ENCODE measurements at regions not wholly inside any gene's neighbourhood (a gene's known extent, or its start where the extent isn't known, plus 50 kb on each side); places are given as distances from the start of the nearest gene placed in this dataset.

- H3K27ac Mint-ChIP-seq (ENCODE audit: unreplicated experiment) = no peak overlapping the region
- H3K27me3 Mint-ChIP-seq (ENCODE audit: unreplicated experiment) = no peaks in the 10 kb centered on the region
- DNase-seq (ENCODE audit: extremely low spot score, unreplicated experiment) = no peak
- TF ChIP-seq CTCF (IDR thresholded peaks at IDR 0.05) = no peak
- no peak overlapping the region for H3K4me3 Mint-ChIP-seq (ENCODE audit: unreplicated experiment)
- peaks cover 3% of the 10 kb centered on the region for H3K9me3 Mint-ChIP-seq (ENCODE audit: unreplicated experiment)
- H3K36me3 Mint-ChIP-seq (ENCODE audit: unreplicated experiment) = no peaks in the 10 kb centered on the region
- H3K4me1 Mint-ChIP-seq (ENCODE audit: unreplicated experiment) = no peaks in the 10 kb centered on the region
Observed at GRCh38 chr1:82972841-82973553, 1025.9 kb downstream of the TTLL7 start.

- no peak overlapping the region for H3K27ac Mint-ChIP-seq (ENCODE audit: unreplicated experiment)
Observed at GRCh38 chr1:82969340-82969739, 1029.6 kb downstream of the TTLL7 start.

GRCh38 chr1:82962658-82963057, 1036.3 kb downstream of the TTLL7 start:
- DNase-seq (ENCODE audit: extremely low spot score, unreplicated experiment) = no peak
- Mint-ChIP-seq H3K36me3 (ENCODE audit: unreplicated experiment) (no peaks in the 10 kb centered on the region), H3K4me1 (ENCODE audit: unreplicated experiment) (peaks cover 12% of the 10 kb centered on the region), H3K9me3 (ENCODE audit: unreplicated experiment) (peaks cover 3% of the 10 kb centered on the region), H3K4me3 (ENCODE audit: unreplicated experiment) (no peak overlapping the region), H3K27me3 (ENCODE audit: unreplicated experiment) (no peaks in the 10 kb centered on the region), H3K27ac (ENCODE audit: unreplicated experiment) (no peak overlapping the region)
- TF ChIP-seq CTCF (IDR thresholded peaks at IDR 0.05) = no peak

More at GRCh38 chr1:82969340-82969739, 1029.6 kb downstream of the TTLL7 start:
- TF ChIP-seq CTCF (IDR thresholded peaks at IDR 0.05) = no peak
- Mint-ChIP-seq H3K4me3 (ENCODE audit: unreplicated experiment) (no peak overlapping the region), H3K4me1 (ENCODE audit: unreplicated experiment) (peaks cover 12% of the 10 kb centered on the region), H3K36me3 (ENCODE audit: unreplicated experiment) (no peaks in the 10 kb centered on the region), H3K9me3 (ENCODE audit: unreplicated experiment) (peaks cover 3% of the 10 kb centered on the region), H3K27me3 (ENCODE audit: unreplicated experiment) (no peaks in the 10 kb centered on the region)
- no peak for DNase-seq (ENCODE audit: extremely low spot score, unreplicated experiment)

- no peak for TF ChIP-seq CTCF (IDR thresholded peaks at IDR 0.05)
- DNase-seq (ENCODE audit: extremely low spot score, unreplicated experiment) = no peak
- Mint-ChIP-seq H3K27me3 (ENCODE audit: unreplicated experiment) (no peaks in the 10 kb centered on the region), H3K27ac (ENCODE audit: unreplicated experiment) (no peak overlapping the region), H3K9me3 (ENCODE audit: unreplicated experiment) (no peaks in the 10 kb centered on the region), H3K4me1 (ENCODE audit: unreplicated experiment) (peaks cover 4% of the 10 kb centered on the region), H3K36me3 (ENCODE audit: unreplicated experiment) (no peaks in the 10 kb centered on the region), H3K4me3 (ENCODE audit: unreplicated experiment) (no peak overlapping the region)
Observed at GRCh38 chr1:82950606-82951200, 1048.2 kb downstream of the TTLL7 start.

GRCh38 chr1:82948386-82948785, 1050.5 kb downstream of the TTLL7 start:
- H3K4me1 Mint-ChIP-seq (ENCODE audit: unreplicated experiment) = peaks cover 7% of the 10 kb centered on the region
- H3K4me3 Mint-ChIP-seq (ENCODE audit: unreplicated experiment) = no peak overlapping the region
- DNase-seq (ENCODE audit: extremely low spot score, unreplicated experiment) = no peak
- H3K36me3 Mint-ChIP-seq (ENCODE audit: unreplicated experiment) = no peaks in the 10 kb centered on the region
- TF ChIP-seq CTCF (IDR thresholded peaks at IDR 0.05) = no peak
- H3K27ac Mint-ChIP-seq (ENCODE audit: unreplicated experiment) = no peak overlapping the region
- H3K9me3 Mint-ChIP-seq (ENCODE audit: unreplicated experiment) = no peaks in the 10 kb centered on the region
- no peaks in the 10 kb centered on the region for H3K27me3 Mint-ChIP-seq (ENCODE audit: unreplicated experiment)

Measured in osteocyte (in vitro differentiated cells).